ENCODE measurements at regions not wholly inside any gene's neighbourhood (a gene's known extent, or its start where the extent isn't known, plus 50 kb on each side); places are given as distances from the start of the nearest gene placed in this dataset.

- Histone ChIP-seq H3K27me3 (no peaks in the 10 kb centered on the region), H3K9me3 (ENCODE audit: low read depth) (no peaks in the 10 kb centered on the region), H4K20me1 (ENCODE audit: insufficient read depth, poor library complexity, severe bottlenecking) (no peaks in the 10 kb centered on the region), H3K36me3 (replicated peaks; ENCODE audit: insufficient read depth, low read depth) (no peaks in the 10 kb centered on the region), H3K79me2 (no peaks in the 10 kb centered on the region), H3K4me3 (no peak overlapping the region), H3K4me1 (ENCODE audit: insufficient read depth) (no peaks in the 10 kb centered on the region), H3K4me2 (no peak overlapping the region), H3K27ac (no peak overlapping the region), H3K9me2 (replicated peaks; ENCODE audit: insufficient read depth) (no peaks in the 10 kb centered on the region), H2AFZ (no peak overlapping the region)
- WGBS (ENCODE audit: low lambda C conversion rate, missing lambda C conversion rate) = 92% methylated on average over 4 of the region's 4 CpGs
- DNase-seq (ENCODE audit: low spot score) = no peak
- TF ChIP-seq EZH2phosphoT487 (IDR thresholded peaks at IDR 0.05; ENCODE audit: low read depth, severe bottlenecking, unreplicated experiment) = no peak
- no peak for TF ChIP-seq EZH2 (IDR thresholded peaks at IDR 0.05; ENCODE audit: borderline replicate concordance)
- no peak for TF ChIP-seq CTCF (IDR thresholded peaks at IDR 0.05; ENCODE audit: poor library complexity)
These were observed 471.0 kb downstream of the EFNA5 start for GRCh38 chr5:107199756-107200155.

DNA sequence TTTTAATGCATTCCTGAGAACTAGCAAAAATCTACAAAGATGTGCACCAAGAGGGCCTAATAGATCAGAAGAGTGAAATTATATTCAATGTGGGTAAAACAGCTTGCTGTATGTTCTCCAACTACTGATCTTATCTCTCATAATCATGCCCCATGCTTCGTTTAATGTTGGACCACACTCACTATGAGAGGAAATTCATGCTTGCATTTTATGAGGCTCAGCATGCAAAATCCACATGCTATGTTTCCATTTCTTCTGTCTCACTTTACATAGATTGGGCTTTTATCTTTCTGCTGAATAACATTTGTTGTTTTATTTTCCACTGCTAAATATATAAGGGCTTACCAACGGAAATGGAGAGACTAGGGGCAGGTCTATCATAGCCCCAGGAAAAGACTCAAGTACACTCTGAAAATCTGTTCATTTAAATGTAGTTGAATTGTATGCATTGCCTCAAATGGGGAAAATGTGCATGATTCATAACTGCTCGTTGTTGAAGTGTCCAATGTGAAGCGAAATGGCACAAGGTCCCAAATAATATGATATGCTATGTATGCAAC, 474.2 kb downstream of the EFNA5 start:
- WGBS (ENCODE audit: low lambda C conversion rate, missing lambda C conversion rate) = 74% methylated on average over 4 of the region's 4 CpGs
- Histone ChIP-seq H3K4me1 (ENCODE audit: insufficient read depth) (no peaks in the 10 kb centered on the region), H3K27me3 (no peaks in the 10 kb centered on the region), H2AFZ (no peak overlapping the region), H3K9me3 (ENCODE audit: low read depth) (no peaks in the 10 kb centered on the region), H3K79me2 (no peaks in the 10 kb centered on the region), H4K20me1 (ENCODE audit: insufficient read depth, poor library complexity, severe bottlenecking) (no peaks in the 10 kb centered on the region), H3K4me3 (no peak overlapping the region), H3K4me2 (no peak overlapping the region), H3K27ac (no peak overlapping the region), H3K36me3 (replicated peaks; ENCODE audit: insufficient read depth, low read depth) (no peaks in the 10 kb centered on the region), H3K9me2 (replicated peaks; ENCODE audit: insufficient read depth) (no peaks in the 10 kb centered on the region)
- no peak for DNase-seq (ENCODE audit: low spot score)
- TF ChIP-seq EZH2phosphoT487 (IDR thresholded peaks at IDR 0.05; ENCODE audit: low read depth, severe bottlenecking, unreplicated experiment) (no peak), CTCF (IDR thresholded peaks at IDR 0.05; ENCODE audit: poor library complexity) (no peak), EZH2 (IDR thresholded peaks at IDR 0.05; ENCODE audit: borderline replicate concordance) (no peak)

DNA sequence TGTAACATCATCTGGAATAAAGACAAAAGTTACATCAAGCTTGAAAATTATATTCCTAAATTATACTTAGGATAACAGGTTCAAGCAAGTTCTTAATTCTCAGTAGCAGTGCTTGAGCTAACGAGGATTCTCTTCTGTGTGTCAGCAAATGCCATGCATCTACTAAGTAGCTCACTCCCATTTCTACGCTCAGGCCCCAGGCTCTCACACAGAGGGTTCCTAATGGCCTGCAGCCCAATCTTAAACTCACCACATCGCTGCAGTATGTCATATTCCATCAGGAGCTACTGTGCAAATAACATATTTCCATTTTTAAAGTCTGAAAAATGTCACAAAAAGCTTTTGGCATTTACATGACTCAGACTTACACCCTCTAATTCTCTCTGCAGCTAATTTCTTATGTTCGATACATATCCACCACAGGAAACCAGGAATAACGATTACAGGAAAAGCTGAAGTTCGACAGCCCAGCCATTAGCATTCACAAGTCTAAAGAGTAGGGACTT, 474.8 kb downstream of the EFNA5 start:
- no peaks in the 10 kb centered on the region for H3K27me3 ChIP-seq
- 90% methylated on average over 6 of the region's 6 CpGs for WGBS (ENCODE audit: low lambda C conversion rate, missing lambda C conversion rate)
- no peak for TF ChIP-seq EZH2phosphoT487 (IDR thresholded peaks at IDR 0.05; ENCODE audit: low read depth, severe bottlenecking, unreplicated experiment)
- TF ChIP-seq EZH2 (IDR thresholded peaks at IDR 0.05; ENCODE audit: borderline replicate concordance) = no peak
- no peak for TF ChIP-seq CTCF (IDR thresholded peaks at IDR 0.05; ENCODE audit: poor library complexity)
- no peak overlapping the region for H2AFZ ChIP-seq
- H3K36me3 ChIP-seq (replicated peaks; ENCODE audit: insufficient read depth, low read depth) = no peaks in the 10 kb centered on the region
- no peak overlapping the region for H3K27ac ChIP-seq
- no peak overlapping the region for H3K4me2 ChIP-seq
- no peaks in the 10 kb centered on the region for H3K9me2 ChIP-seq (replicated peaks; ENCODE audit: insufficient read depth)
- no peaks in the 10 kb centered on the region for H3K4me1 ChIP-seq (ENCODE audit: insufficient read depth)
- H3K4me3 ChIP-seq = no peak overlapping the region
- DNase-seq (ENCODE audit: low spot score) = no peak
- H3K79me2 ChIP-seq = no peaks in the 10 kb centered on the region
- no peaks in the 10 kb centered on the region for H3K9me3 ChIP-seq (ENCODE audit: low read depth)
- H4K20me1 ChIP-seq (ENCODE audit: insufficient read depth, poor library complexity, severe bottlenecking) = no peaks in the 10 kb centered on the region
